SK-MEL-5 (cell line): ENCODE measurements at regions not wholly inside any gene's neighbourhood (a gene's known extent, or its start where the extent isn't known, plus 50 kb on each side); places are given as distances from the start of the nearest gene placed in this dataset.

Experiments
- DNase-seq: peaks from one replicate; pipeline ENCODE4 v3.0.0-alpha.2; 2016; ENCODE audit warnings: low read depth, low spot score
- in situ Hi-C: cut with HindIII; loops from 2 replicates; pipeline ENCODE4 v1.10.0; 2016; ENCODE audit warnings: low sequenced_read_pairs, high pct_unique_total_duplicates, low pct_unique_long_range_greater_than_20kb

DNA sequence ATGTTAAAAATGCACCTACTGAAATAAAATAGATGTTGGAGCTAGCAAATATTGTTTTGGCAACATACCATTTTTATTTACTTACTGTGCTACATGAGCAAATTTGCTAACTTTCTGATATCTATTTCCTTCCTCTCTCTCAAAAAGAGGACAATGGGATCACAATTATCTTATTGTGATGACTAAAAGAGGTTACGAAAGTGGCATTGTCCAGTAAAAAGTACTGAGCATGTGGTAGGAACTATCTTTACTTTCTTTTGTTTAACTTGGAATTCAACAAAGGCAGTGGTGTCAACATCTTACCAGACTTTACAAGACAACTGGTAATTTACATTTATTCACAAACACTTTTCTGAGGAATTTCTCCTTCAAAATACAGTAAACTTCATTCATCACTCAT, 1542.6 kb upstream of the CDH8 start:
- in situ Hi-C loops = no loop called here
- DNase-seq = no peak

DNA sequence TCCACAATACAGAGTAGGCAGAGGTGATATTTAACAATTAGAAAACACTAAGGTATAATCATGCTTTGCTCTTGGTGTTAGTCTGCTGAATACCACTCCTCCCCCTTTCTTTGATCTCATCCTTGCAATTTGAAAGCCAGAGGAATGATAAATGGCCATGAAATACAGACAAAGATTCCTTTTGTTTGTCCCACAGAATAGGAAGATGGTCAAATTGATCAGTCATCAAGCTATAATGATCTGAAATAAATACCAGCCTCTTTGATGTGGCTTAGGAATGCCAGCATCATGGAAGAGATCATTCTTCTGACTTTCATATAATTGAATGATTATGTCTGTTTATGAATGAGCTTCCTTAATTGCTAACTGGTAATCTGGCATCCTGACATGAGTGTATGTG, 1541.7 kb upstream of the CDH8 start:
- in situ Hi-C loops = no loop called here
- DNase-seq = no peak

GRCh38 chr16:63575041-63575440, 1538.8 kb upstream of the CDH8 start:
- no peak for DNase-seq
- in situ Hi-C loops = no loop called here

GRCh38 chr16:63568164-63568563, 1531.9 kb upstream of the CDH8 start:
- in situ Hi-C loops = no loop called here
- DNase-seq = no peak

DNA sequence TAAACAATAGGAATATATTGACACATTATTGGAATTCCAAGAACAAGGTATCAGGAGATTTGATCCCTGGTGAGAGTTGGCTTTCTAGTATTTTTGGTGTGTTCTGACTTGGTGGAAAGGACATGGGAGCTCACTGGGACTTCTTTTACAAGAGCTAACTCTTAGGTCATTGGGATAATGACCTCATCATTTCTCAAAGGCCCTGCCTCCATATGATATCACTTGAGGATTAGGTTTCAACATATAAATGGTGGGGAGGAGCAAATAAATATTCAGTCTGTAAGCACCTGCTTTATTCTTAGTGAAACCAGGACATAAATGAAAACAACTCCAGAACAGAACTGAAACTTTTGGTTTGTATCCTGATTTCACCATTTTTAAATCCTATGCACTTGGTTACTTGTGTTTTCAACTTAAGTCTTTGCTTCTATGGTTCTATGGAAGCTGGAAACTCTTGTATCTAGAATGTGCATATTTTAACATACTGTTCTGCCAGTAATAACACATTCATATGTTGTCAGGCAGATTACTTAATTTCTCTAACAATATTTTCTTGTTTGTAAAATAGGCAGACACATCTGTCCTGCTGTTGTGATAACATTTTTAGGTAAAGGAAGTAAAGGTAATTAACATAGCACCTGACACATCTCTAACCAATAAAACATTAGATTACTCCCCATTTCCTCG, 1527.7 kb upstream of the CDH8 start:
- in situ Hi-C loops = no loop called here
- DNase-seq = no peak

GRCh38 chr16:63553980-63554379, 1517.7 kb upstream of the CDH8 start:
- DNase-seq = no peak
- in situ Hi-C loops = no loop called here

GRCh38 chr16:63539276-63539675, 1503.0 kb upstream of the CDH8 start:
- no peak for DNase-seq
- in situ Hi-C loops = no loop called here

DNA sequence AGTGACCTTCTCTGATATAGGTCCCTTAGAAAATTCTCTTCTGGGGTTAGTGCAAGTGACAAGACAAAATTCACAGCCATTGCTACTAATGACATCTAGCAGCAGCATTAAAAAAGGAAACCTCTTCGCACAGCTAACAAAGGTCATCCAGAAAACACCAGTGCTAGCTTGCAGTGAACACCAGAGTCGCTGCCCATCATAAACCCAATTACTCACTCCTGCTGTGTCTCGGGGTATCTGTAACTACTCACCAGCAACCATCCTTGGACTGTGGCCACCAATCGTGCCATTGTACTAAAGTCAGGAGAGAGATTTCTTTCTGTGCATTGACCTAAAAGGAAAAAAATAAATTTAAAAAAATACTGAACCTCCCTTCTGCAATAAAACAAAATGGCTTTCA, 1494.7 kb upstream of the CDH8 start:
- DNase-seq = no peak
- in situ Hi-C loops = no loop called here

DNA sequence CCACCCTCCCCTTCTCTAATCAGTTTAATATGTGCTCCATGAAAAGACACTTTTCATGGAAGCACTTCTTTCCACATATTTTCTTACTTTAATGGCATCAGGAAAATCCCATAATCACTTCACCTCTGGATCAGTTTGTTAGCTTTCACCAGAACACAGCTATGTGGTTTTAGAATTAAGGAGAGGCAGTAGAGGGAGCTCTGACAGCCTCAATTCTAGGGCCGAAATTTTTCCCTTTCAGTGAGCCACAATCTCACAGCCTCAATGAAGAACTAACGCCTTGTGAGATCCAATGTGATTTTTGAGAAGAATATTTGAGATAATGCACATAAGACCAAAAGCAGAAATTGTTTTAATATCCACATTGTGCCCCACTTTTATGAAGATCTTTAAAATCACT, 1494.0 kb upstream of the CDH8 start:
- peak; percentile 11 for DNase-seq
- in situ Hi-C loops = no loop called here

- in situ Hi-C loops = no loop called here
Measured at GRCh38 chr16:63527404-63527803, 1491.2 kb upstream of the CDH8 start.

DNA sequence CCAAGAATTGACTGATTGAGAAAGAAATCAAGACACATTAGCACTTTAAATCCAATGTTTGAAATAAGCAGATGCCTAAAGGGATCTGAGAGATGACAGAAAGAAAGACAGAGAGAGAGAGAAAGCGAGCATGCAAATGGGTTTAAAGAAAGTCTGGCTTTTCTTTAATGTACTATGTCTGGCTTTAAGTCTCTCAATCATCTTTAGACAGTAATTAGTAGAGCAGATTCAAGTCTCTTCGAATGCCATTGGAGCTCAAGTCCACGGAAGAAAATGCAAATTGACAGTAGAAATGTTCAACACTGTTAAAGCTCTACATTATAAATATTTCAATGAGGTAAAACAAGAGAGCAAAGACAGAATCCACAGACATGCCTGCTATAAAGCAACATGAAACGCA, 1480.2 kb upstream of the CDH8 start:
- in situ Hi-C loops = no loop called here
- no peak for DNase-seq

More at GRCh38 chr16:63527404-63527803, 1491.2 kb upstream of the CDH8 start:
- no peak for DNase-seq

DNA sequence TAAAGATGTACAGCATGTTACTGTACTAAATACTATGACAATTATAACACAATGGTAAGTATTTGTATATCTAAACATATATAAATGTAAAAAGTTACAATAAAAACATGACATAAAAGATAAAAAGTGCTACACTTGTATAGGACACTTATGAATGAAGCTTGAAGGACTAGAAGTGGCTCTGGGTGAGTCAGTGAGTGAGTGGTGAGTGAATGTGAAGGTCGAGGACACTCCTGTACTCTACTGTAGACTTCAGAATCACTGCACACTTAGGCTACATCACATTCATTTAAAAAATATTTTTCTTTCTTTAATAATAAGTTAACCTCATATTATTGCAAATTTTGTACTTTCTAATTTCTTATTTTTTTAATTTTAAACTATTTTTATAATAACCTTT, 1476.7 kb upstream of the CDH8 start:
- in situ Hi-C loops = no loop called here
- no peak for DNase-seq

DNA sequence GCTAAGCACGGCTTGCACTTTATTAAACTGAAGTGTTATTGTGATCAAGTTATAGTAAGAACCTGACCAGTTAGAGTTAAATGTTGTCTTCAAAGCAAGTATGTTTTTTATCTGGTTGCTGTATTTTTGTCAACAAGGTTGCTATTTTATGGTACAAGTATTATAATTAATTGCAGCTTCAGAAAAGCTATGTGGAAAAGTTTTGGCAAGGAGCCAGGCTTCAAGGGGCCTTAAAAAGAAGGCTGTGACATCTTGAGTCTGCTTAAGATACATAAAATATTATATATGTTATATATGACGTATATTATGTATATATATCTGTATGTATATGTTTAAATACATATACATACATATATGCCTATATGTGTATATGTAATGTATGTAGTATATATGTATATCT, 1461.2 kb upstream of the CDH8 start:
- no peak for DNase-seq
- in situ Hi-C loops = no loop called here

DNA sequence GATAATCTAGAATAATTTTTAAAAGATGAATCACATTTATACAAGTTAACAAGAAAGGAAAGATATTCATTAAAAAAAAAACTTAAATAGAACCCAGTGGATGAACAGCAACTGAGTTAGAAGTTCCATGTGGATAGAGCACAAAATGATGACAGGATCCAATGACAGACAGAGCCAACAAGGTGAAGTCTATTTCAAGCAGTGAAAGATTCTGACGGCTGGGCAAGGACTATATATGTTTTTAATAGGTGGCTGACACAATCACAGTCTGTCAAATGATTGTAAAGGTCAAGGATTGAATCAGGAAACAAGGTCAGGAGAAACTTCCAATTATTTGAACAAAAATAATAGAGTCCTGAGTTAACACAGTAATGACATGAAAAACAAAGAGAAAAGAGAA, 1460.0 kb upstream of the CDH8 start:
- no peak for DNase-seq
- in situ Hi-C loops = no loop called here

DNA sequence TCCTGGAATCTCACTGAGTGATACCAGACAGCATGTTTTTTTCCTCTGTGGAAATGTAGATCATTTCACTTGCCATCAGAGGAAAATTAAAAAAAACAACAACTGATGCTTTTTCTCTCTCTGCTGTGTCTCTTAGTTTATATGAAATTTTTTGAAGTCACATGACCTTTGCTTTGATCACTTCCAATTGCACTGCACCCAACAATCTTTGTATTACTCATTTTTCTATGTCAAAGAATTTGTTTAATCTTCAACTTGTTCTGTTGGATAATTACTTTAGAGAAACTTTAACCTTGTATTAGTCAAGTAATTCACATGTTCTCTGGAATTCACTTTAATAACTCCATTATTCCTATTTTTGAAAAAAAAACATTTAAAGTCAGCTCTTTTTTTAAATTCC, 1452.7 kb upstream of the CDH8 start:
- in situ Hi-C loops = no loop called here
- no peak for DNase-seq

- in situ Hi-C loops = no loop called here
- DNase-seq = no peak
Measured at GRCh38 chr16:63481060-63481459, 1444.8 kb upstream of the CDH8 start.

- in situ Hi-C loops = no loop called here
- no peak for DNase-seq
Measured at GRCh38 chr16:63473725-63474124, 1437.5 kb upstream of the CDH8 start.

DNA sequence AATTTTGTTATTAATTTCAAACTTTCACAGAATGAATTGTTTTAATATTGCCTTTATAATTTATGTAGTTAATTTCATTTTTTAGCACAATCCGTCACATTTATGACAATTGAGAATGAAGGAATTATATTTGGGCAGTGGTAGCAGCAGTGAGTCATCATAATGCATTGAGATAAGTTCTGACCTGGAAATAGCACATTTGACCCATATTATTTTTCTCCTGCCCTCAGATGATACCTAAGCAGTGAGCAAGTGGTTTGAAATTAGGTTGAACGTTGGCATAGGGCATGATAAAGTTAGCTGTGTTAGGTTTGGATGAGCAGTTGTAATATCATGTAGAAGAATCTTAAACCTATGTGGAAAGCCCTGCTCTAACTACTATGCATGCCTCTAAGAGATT, 1431.3 kb upstream of the CDH8 start:
- DNase-seq = no peak

DNA sequence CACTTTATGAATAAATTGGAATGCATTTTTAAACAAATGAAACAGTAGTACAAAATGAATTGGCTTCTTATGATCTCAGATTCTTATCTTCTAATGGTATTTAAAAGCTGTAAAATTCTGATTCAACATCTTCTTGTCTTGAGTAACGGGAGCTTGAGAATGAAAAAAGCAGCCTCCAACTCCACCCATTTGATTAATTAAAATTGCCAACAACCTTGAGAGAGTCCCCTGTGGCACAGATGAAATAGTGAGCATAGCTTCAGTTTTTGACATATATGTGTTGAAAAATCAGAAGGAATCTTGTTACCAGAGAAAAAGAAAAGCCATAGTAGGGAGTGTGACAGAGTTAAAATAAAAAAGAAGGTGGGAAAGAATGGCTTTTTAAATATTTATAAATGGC, 1426.1 kb upstream of the CDH8 start:
- in situ Hi-C loops = no loop called here
- no peak for DNase-seq

More for the DNA sequence above, 1431.3 kb upstream of the CDH8 start:
- in situ Hi-C loops = no loop called here

DNA sequence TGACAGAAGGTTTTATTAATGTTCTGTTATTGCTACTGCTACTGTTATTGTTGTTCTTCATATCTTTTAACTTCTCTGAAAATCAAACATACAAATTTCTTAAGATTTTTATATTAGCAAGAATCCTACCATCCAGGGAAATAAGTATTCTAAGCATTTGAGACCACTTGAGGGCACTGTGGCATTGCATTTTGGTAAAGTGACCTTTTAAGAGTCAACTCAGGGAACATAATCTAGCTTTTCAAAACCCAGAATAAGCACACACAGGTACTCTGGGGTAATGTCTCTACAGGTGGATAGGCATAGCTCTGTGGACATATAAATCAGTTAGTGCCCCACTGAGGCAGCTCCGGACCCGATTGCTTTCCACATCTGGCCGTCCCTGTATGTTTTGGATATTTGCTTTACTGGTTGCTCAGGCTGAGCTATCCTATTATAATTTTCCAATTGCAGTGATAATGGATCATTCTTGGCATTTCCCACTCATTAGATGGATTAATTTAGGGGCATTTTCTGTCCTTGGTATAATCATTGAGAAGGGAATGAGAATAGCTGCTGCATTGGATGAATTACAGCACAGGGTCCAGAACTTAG, 1425.1 kb upstream of the CDH8 start:
- in situ Hi-C loops = no loop called here
- DNase-seq = peak; percentile 55
